GF-D8 (cell line): ENCODE measurements at regions not wholly inside any gene's neighbourhood (a gene's known extent, or its start where the extent isn't known, plus 50 kb on each side); places are given as distances from the start of the nearest gene placed in this dataset.
"Not testable (repeated sequence)": the region's sequence is repeated elsewhere in the genome, so short reads cannot be mapped to it uniquely, and the experiment has no call there.

Source experiments
- DNase-seq: peaks from one replicate; lab custom pipeline; 2025; lab: John Stamatoyannopoulos, UW

- not testable (repeated sequence) for DNase-seq
Observed at GRCh38 chr13:18663222-18663621, 518.4 kb downstream of the TUBA3C start.

- not testable (repeated sequence) for DNase-seq
Observed at GRCh38 chr13:18643644-18644172, 537.9 kb downstream of the TUBA3C start.

GRCh38 chr13:18628928-18629327 lies 552.7 kb downstream of the TUBA3C start:
- not testable (repeated sequence) for DNase-seq

- DNase-seq, result no peak
Observed at GRCh38 chr13:18628428-18628827, 553.2 kb downstream of the TUBA3C start.

- DNase-seq, result not testable (repeated sequence)
Observed at GRCh38 chr13:18624061-18624460, 557.6 kb downstream of the TUBA3C start.

GRCh38 chr13:18618442-18618841 lies 563.2 kb downstream of the TUBA3C start:
- DNase-seq, result not testable (repeated sequence)

GRCh38 chr13:18610476-18610875 lies 571.1 kb downstream of the TUBA3C start:
- not testable (repeated sequence) for DNase-seq

GRCh38 chr13:18609371-18609770 lies 572.3 kb downstream of the TUBA3C start:
- DNase-seq, result not testable (repeated sequence)

- not testable (repeated sequence) for DNase-seq
Observed at GRCh38 chr13:18608851-18609250, 572.8 kb downstream of the TUBA3C start.

- not testable (repeated sequence) for DNase-seq
Observed at GRCh38 chr13:18600366-18600765, 581.3 kb downstream of the TUBA3C start.

GRCh38 chr13:18599791-18600211 lies 581.8 kb downstream of the TUBA3C start:
- not testable (repeated sequence) for DNase-seq

GRCh38 chr13:18598543-18598942 lies 583.1 kb downstream of the TUBA3C start:
- not testable (repeated sequence) for DNase-seq

GRCh38 chr13:18597940-18598339 lies 583.7 kb downstream of the TUBA3C start:
- not testable (repeated sequence) for DNase-seq

- DNase-seq, result not testable (repeated sequence)
Observed at GRCh38 chr13:18577103-18577502, 604.5 kb downstream of the TUBA3C start.

- DNase-seq, result not testable (repeated sequence)
Observed at GRCh38 chr13:18567890-18568289, 613.7 kb downstream of the TUBA3C start.
